Skin epidermis (tissue), 12 donors: ENCODE measurements at regions not wholly inside any gene's neighbourhood (a gene's known extent, or its start where the extent isn't known, plus 50 kb on each side); places are given as distances from the start of the nearest gene placed in this dataset.
A peak's percentile ranks its signal among the peaks of the same experiment; 100 is the strongest.

Experiments
- H3K27ac ChIP-seq, 21 experiments: fragments of 200-600 bp; sonication (generic) in 11 of 21; one replicate each; pipeline ENCODE4 v1.5.0; 2020; ENCODE audit warnings: mild to moderate bottlenecking in 3 of 21, inconsistent platforms in 2 of 21, moderate library complexity in 2 of 21
- H3K4me3 ChIP-seq, 7 experiments: fragments of 200-600 bp; sonication (generic) in 2 of 7; one replicate each; pipeline ENCODE4 v1.5.0; 2020; ENCODE audit warnings: inconsistent platforms in 2 of 7, mild to moderate bottlenecking in 2 of 7, moderate library complexity in 1 of 7

- no peak overlapping the region for H3K27ac ChIP-seq
- H3K4me3 ChIP-seq: no peak overlapping the region
These were observed 160.2 kb downstream of the CYYR1 start for GRCh38 chr21:26412885-26413284.

- no peak overlapping the region for H3K4me3 ChIP-seq
These were observed 163.4 kb downstream of the CYYR1 start for GRCh38 chr21:26409735-26410134.

DNA sequence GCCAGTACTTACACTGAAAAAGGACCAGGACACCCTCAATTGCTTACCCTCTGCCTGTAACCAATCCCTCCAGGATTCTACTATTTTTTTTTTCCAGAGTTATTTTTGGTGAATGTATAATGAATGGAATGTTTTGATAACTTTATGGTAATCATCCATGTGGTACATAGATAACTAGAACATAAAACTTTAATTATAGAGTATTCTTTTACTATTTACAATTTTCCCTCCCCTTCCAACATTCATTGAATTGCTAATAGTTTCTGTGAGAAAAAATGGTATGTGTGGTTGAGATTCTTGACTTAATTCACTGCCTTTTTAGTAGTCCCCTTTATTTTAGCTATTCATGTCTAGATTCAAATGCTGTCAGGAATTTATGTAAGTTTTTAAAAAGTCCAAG, 164.6 kb downstream of the CYYR1 start:
- Histone ChIP-seq H3K27ac (no peak overlapping the region), H3K4me3 (no peak overlapping the region)

More at GRCh38 chr21:26409735-26410134, 163.4 kb downstream of the CYYR1 start:
- H3K27ac ChIP-seq: no peak overlapping the region

- Histone ChIP-seq H3K27ac (peak overlapping the region in 4 of 21 experiments; percentile 3 to 28 (median 20)), H3K4me3 (no peak overlapping the region)
These were observed 166.6 kb downstream of the CYYR1 start for GRCh38 chr21:26406526-26406925.

- Histone ChIP-seq H3K27ac (peak overlapping the region in 3 of 21 experiments; percentile 5 to 28 (median 24)), H3K4me3 (no peak overlapping the region)
These were observed 167.2 kb downstream of the CYYR1 start for GRCh38 chr21:26405735-26406361.

GRCh38 chr21:26405071-26405470, 168.0 kb downstream of the CYYR1 start:
- H3K4me3 ChIP-seq: no peak overlapping the region
- H3K27ac ChIP-seq: no peak overlapping the region

DNA sequence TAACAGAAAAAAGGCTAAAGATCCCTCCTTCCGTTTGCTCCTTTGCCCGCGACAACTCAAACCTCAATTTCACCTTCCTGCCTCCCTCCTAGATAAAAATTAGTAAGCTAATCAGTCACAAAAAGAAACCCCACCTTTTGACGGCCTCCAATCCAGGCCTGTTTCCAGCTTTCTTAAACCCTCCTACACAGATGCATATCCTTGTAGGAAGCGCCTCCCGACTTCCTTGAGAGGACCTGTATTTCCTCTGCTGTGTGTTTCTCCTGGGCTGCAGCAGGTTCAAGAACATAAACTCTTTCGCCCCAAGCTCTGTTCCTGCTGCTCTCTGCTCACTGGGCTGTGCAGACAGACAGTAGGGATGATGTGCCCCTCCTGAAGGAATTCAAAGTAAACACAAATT, 168.8 kb downstream of the CYYR1 start:
- no peak overlapping the region for H3K27ac ChIP-seq
- H3K4me3 ChIP-seq: no peak overlapping the region

- Histone ChIP-seq H3K4me3 (no peak overlapping the region), H3K27ac (no peak overlapping the region)
These were observed 169.8 kb downstream of the CYYR1 start for GRCh38 chr21:26403321-26403720.

DNA sequence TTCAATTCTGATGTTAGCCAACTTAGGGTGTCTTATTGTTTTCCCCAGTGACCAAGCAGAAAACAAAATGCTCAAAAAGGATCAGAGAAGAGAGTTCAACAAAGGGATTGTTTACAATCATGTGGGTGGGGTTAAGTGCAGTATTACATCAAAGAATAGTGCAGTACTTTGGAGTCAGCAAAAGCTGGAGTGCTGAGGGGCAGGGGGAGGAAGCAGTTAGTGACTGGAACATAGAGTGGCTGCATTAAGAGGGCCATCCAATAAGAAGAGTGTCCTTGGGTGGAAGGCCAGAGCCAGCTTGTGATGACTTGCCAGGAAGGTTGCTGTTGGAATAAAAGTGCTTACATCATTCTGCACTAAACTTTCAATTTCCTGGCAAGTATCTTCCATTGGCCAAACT, 175.5 kb downstream of the CYYR1 start:
- H3K4me3 ChIP-seq: no peak overlapping the region
- H3K27ac ChIP-seq: no peak overlapping the region

GRCh38 chr21:26394341-26394740, 178.7 kb downstream of the CYYR1 start:
- Histone ChIP-seq H3K4me3 (no peak overlapping the region), H3K27ac (no peak overlapping the region)

- Histone ChIP-seq H3K4me3 (no peak overlapping the region), H3K27ac (peak overlapping the region in 8 of 21 experiments; percentile 0 to 74 (median 36))
These were observed 181.9 kb downstream of the CYYR1 start for GRCh38 chr21:26391166-26391565.

DNA sequence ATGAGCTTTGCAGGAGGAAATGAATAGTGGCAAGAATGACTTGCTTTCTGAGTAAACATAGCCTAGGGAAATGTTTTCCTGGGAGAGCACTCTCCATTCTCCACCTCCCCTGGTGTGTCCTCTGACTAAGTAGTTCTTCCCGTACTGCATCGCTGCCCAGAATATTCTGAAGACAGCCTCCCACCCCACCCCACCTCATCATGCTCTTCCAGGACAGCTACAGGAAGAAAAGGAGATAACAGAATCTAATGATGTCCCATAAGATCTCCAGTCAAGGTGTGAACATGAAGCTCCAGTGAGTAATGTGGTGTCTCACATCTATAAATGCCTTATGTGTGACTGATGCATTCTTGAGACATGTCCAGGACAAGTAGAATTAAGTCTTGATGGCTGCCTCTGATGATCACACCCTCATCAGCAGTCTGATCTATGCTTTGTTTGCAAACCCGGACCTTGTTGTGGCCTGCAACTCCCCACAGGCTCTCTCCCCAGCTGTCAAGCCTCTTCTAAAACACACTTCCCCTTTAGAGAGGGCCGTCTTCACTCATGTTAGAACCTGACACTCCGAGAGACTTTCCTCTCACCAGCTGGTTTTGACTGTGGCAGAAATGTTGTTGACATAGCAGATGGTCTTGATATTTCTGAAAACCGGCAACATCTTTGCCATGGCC, 183.0 kb downstream of the CYYR1 start:
- peak overlapping the region in 11 of 21 experiments; percentile 0 to 74 (median 46) for H3K27ac ChIP-seq

GRCh38 chr21:26388731-26389231, 184.3 kb downstream of the CYYR1 start:
- H3K27ac ChIP-seq: peak overlapping the region in 8 of 21 experiments; percentile 6 to 74 (median 35)
- no peak overlapping the region for H3K4me3 ChIP-seq

More for the DNA sequence above, 183.0 kb downstream of the CYYR1 start:
- no peak overlapping the region for H3K4me3 ChIP-seq

DNA sequence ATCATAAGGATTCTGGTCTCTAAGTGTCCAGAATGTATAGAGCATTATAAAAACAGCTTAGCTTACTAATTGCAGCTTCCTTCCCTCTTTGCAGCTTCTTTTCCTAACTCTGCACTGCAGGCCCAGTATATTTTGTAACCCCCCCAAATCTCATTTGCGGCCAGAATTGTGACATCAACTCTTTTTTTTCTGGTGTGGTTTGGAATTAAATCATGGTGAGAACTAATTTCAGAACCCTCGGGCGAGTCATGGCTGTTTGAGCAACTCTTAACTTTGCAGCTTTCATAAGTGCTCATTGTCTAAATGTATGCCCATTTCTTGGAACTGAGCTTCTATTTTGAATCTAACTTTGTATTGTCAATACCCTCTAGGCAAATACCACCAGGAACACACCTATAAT, 187.4 kb downstream of the CYYR1 start:
- Histone ChIP-seq H3K4me3 (no peak overlapping the region), H3K27ac (no peak overlapping the region)

GRCh38 chr21:26379561-26379960, 193.5 kb downstream of the CYYR1 start:
- no peak overlapping the region for H3K4me3 ChIP-seq
- no peak overlapping the region for H3K27ac ChIP-seq

DNA sequence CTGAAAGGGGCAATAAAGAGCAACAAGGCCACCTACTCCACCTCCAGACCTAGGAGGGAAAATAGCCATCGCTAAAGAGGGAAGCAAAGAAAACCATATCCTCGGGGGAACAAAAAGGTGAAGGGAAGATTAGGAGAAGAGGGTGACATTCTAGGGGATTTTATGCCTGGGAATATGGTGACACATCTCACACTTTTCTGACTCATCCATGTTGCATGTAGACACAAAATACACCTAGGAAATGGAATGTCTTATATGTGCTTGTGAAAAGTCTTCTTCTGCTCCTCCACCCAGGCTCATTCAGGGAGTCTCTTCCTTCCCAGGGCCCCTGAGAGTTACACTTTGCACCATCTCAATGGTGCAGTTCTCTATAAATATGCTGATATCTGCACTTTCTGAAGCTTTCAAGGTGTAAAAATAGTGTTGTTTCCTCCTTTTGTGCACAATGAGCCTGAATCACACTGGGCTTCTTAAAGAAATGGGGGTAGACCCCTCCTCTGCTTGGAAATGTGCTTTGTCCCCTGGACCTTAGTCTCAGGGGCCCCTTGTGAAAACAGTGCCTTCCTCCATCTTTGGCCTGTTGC, 195.9 kb downstream of the CYYR1 start:
- Histone ChIP-seq H3K27ac (no peak overlapping the region), H3K4me3 (no peak overlapping the region)

DNA sequence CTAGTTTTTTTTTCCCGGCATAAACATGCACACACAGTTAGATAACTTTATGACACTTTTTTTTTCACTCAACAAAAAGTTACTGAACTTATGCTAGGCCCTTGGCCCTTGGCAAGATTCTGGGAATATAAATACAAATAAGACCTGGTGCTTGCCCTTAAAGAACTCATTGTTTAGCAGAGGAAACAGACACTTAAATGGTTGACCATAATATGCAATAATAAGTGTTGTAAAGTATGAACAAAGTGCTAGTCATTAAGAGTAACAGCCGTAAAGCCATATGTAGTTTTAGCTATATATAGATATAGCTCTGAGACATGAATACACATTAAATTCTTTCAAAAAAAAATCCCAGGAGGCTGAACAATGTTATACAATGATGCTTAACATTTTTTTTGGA, 198.3 kb downstream of the CYYR1 start:
- Histone ChIP-seq H3K4me3 (no peak overlapping the region), H3K27ac (no peak overlapping the region)

- no peak overlapping the region for H3K27ac ChIP-seq
- H3K4me3 ChIP-seq: no peak overlapping the region
These were observed 198.2 kb upstream of the APP start for GRCh38 chr21:26368591-26369320.

DNA sequence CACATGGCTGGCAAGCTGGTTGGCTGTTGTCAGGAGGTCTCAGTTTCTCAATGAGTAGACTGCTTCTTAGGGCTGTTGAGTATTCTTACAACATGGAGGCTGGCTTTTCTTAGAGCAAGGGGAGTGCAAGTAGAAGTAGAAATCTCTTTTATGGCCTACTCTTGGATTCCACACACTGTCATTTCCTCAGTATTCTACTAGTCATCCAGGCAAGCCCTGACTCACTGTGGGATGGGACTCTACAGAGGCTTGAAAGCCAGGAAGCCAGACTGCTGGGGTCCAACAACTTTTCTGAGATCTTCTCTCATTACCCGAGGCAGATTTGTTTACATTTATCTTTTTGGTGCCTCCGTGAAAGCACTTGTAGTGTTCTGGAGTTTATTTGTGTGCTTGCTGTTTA, 196.2 kb upstream of the APP start:
- H3K27ac ChIP-seq: no peak overlapping the region
- H3K4me3 ChIP-seq: no peak overlapping the region

- Histone ChIP-seq H3K27ac (no peak overlapping the region), H3K4me3 (no peak overlapping the region)
These were observed 195.3 kb upstream of the APP start for GRCh38 chr21:26365849-26366248.
